GM18951 (cell line): ENCODE measurements at regions not wholly inside any gene's neighbourhood (a gene's known extent, or its start where the extent isn't known, plus 50 kb on each side); places are given as distances from the start of the nearest gene placed in this dataset.
"Not testable (repeated sequence)": the region's sequence is repeated elsewhere in the genome, so short reads cannot be mapped to it uniquely, and the experiment has no call there.

ENCODE experiments used
- POLR2A ChIP-seq: IDR thresholded peaks from 4 replicates; pipeline ENCODE4 v1.6.1; 2011; ENCODE audit warnings: mild to moderate bottlenecking; ENCODE audit not compliant: insufficient read length, insufficient read depth; ENCODE audit errors: extremely low read depth
- in situ Hi-C: fragments of 300-500 bp; cut with MboI; formaldehyde crosslinking; loops from one replicate; pipeline ENCODE4 v1.12.0; 2022; ENCODE audit warnings: low sequenced_read_pairs, mixed read lengths, inconsistent platforms; ENCODE audit not compliant: unreplicated experiment

- in situ Hi-C loops = no loop called here
- TF ChIP-seq POLR2A = no peak
Observed at GRCh38 chr2:136301006-136301405, 183.1 kb upstream of the CXCR4 start.

GRCh38 chr2:136298631-136299030 lies 180.7 kb upstream of the CXCR4 start:
- no peak for TF ChIP-seq POLR2A
- in situ Hi-C loops = no loop called here

GRCh38 chr2:136297994-136298393 lies 180.0 kb upstream of the CXCR4 start:
- no peak for TF ChIP-seq POLR2A
- in situ Hi-C loops = no loop called here

GRCh38 chr2:136297312-136297711 lies 179.4 kb upstream of the CXCR4 start:
- TF ChIP-seq POLR2A = no peak
- in situ Hi-C loops = no loop called here

GRCh38 chr2:136295168-136295567 lies 177.2 kb upstream of the CXCR4 start:
- in situ Hi-C loops = no loop called here
- no peak for TF ChIP-seq POLR2A

GRCh38 chr2:136291871-136292270 lies 173.9 kb upstream of the CXCR4 start:
- in situ Hi-C loops = no loop called here
- no peak for TF ChIP-seq POLR2A

- in situ Hi-C loops = no loop called here
- no peak for TF ChIP-seq POLR2A
Observed at GRCh38 chr2:136290326-136290725, 172.4 kb upstream of the CXCR4 start.

GRCh38 chr2:136288249-136288648 lies 170.3 kb upstream of the CXCR4 start:
- in situ Hi-C loops = no loop called here
- no peak for TF ChIP-seq POLR2A

GRCh38 chr2:136286423-136286822 lies 168.5 kb upstream of the CXCR4 start:
- no peak for TF ChIP-seq POLR2A
- in situ Hi-C loops = no loop called here

GRCh38 chr2:136284226-136285119 lies 166.5 kb upstream of the CXCR4 start:
- TF ChIP-seq POLR2A = no peak
- in situ Hi-C loops = no loop called here

- TF ChIP-seq POLR2A = no peak
- in situ Hi-C loops = no loop called here
Observed at GRCh38 chr2:136282251-136282650, 164.3 kb upstream of the CXCR4 start.

GRCh38 chr2:136281281-136282114 lies 163.5 kb upstream of the CXCR4 start:
- TF ChIP-seq POLR2A = no peak

GRCh38 chr2:136266346-136266745 lies 148.4 kb upstream of the CXCR4 start:
- in situ Hi-C loops = not testable (repeated sequence)

More at GRCh38 chr2:136281281-136282114, 163.5 kb upstream of the CXCR4 start:
- in situ Hi-C loops = no loop called here

- in situ Hi-C loops = no loop called here
- no peak for TF ChIP-seq POLR2A
Observed at GRCh38 chr2:136259551-136259950, 141.6 kb upstream of the CXCR4 start.
